Upper lobe of left lung (tissue), 4 donors: ENCODE measurements at regions not wholly inside any gene's neighbourhood (a gene's known extent, or its start where the extent isn't known, plus 50 kb on each side); places are given as distances from the start of the nearest gene placed in this dataset.

Source experiments
- CTCF ChIP-seq, 6 experiments: fragments of 450-650 bp in 4 of 6; fragments of 200-600 bp in 2 of 6; sonication (generic) in 2 of 6; IDR thresholded peaks; one replicate each; pipeline ENCODE4 v1.5.1; 2016 to 2019; ENCODE audit warnings: antibody characterized with exemption in 6 of 6
- EP300 ChIP-seq, 4 donors: sonication (generic); formaldehyde crosslinking; IDR thresholded peaks; one replicate each; pipeline ENCODE4 v1.5.1; 2017; ENCODE audit warnings: antibody characterized with exemption in 4 of 4, control low read depth in 2 of 4

- no peak for TF ChIP-seq EP300 (IDR thresholded peaks at IDR 0.05)
- no peak for TF ChIP-seq CTCF (IDR thresholded peaks at IDR 0.05)
These were observed 62.2 kb upstream of the PAX3 start for GRCh38 chr2:222360997-222361396.
